Fibroblast of mammary gland (primary cell): ENCODE measurements at regions not wholly inside any gene's neighbourhood (a gene's known extent, or its start where the extent isn't known, plus 50 kb on each side); places are given as distances from the start of the nearest gene placed in this dataset.
"Not testable (repeated sequence)": the region's sequence is repeated elsewhere in the genome, so short reads cannot be mapped to it uniquely, and the experiment has no call there.

Experiments
- DNase-seq: peaks from one replicate; pipeline ENCODE4 v3.0.0-alpha.2; 2010; ENCODE audit warnings: low read depth
- H3K4me3 ChIP-seq: 2 replicates; pipeline ENCODE4 v1.5.1; 2011; ENCODE audit warnings: low read depth, mild to moderate bottlenecking, low read length, moderate library complexity; ENCODE audit not compliant: control insufficient read depth
- TF ChIP-seq, protein P1 (sequence below): conservative IDR thresholded peaks from 2 replicates; pipeline ENCODE4 v1.5.1; 2011; ENCODE audit warnings: low read depth, low read length, inconsistent platforms; ENCODE audit not compliant: control insufficient read depth, insufficient read depth

DNA sequence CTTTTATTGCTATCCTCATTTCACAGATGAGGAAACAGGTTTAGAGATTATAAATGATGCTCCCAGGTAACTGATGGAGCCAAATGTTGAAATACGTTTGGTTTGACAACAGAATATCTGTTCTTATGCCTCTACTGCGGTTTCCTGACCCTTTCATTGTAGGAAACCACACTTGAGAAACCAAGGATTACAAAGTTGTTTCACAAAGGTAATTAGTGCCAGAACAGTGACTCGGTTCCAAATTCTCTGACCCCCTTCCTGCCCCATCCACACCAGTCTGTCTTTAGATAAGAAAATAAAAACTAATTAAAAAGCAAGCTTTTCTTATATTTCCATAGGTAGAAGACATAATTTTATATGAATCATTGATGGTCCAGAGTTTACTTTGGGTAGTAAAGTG lies 393.7 kb upstream of the MBL2 start:
- TF ChIP-seq, protein P1, sequence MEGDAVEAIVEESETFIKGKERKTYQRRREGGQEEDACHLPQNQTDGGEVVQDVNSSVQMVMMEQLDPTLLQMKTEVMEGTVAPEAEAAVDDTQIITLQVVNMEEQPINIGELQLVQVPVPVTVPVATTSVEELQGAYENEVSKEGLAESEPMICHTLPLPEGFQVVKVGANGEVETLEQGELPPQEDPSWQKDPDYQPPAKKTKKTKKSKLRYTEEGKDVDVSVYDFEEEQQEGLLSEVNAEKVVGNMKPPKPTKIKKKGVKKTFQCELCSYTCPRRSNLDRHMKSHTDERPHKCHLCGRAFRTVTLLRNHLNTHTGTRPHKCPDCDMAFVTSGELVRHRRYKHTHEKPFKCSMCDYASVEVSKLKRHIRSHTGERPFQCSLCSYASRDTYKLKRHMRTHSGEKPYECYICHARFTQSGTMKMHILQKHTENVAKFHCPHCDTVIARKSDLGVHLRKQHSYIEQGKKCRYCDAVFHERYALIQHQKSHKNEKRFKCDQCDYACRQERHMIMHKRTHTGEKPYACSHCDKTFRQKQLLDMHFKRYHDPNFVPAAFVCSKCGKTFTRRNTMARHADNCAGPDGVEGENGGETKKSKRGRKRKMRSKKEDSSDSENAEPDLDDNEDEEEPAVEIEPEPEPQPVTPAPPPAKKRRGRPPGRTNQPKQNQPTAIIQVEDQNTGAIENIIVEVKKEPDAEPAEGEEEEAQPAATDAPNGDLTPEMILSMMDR, result no peak
- no peak overlapping the region for H3K4me3 ChIP-seq
- no peak for DNase-seq

DNA sequence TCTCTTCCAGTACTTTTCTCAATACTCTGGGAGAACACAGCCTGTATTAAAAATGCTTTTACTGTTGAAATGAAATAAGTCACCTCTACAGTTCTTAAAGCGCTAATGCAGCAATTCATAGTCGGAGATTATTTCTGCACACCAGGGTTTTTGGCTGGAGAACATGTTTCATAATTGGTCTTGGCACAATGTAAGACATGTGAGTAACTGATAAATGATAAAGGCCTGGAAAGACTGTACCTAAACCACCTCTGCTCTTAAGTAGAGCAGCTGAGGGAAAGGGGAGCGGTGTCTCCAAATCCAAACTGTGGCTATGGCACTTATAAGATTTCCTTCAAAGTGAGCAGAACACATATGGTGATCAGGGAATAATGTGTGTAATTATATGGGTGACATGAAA lies 390.3 kb upstream of the MBL2 start:
- DNase-seq, result no peak
- H3K4me3 ChIP-seq, result no peak overlapping the region
- TF ChIP-seq, protein P1, result no peak

DNA sequence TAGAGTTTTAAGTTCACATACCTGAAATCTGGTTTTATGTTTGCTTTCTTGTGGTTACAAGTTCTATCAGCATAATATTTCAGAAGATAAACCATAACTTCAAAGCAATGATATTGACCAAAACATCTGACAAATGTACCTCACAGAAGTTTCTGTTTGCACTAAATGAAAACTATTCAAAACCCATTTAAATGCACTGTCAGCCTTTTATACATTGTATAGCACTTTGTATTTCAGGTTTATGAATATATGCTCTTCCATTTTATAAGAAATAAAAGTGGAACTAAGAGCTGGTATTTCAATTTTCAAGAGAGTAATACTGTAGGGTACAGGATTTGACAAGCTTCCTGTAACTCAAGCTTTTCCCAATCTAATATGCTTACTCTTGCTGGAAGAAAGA lies 388.6 kb upstream of the MBL2 start:
- no peak overlapping the region for H3K4me3 ChIP-seq
- TF ChIP-seq, protein P1, result no peak
- no peak for DNase-seq

DNA sequence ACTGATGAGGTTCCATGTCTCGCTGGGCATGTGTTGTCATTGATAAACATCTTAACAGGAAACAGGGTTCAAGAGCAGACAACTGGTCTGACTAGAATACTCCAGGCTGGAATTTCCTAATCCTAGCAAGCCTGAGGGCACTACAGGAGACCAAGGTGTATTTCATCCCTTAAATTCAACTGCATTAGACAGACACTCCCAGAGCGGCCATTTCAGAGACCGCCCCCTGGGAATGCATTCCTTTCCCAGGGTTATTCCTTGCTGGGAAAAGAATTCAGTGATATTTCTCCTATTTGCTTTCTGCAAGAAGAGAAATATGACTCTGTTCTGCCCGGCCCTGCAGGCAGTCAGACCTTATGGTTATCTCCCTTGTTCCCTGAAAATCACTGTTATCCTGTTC lies 383.1 kb upstream of the MBL2 start:
- H3K4me3 ChIP-seq, DNase-seq: not testable (repeated sequence)

DNA sequence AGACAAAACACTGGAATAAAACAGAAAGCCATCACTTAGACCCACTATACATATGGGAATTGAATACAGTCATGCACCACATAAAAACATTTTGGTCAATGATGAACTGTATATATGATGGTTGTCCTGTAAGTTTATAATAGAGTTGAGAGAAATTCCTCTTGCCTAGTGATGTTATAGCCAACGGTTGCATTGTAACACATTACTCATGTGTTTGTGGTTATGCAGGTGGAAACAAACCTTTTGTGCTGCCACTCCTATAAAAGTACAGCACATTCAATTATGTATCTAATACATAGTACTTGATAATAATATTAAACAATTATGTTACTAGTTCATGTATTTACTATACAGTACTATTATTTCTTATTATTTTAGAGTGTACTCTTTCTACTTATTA lies 381.2 kb upstream of the MBL2 start:
- TF ChIP-seq, protein P1, result no peak
- no peak overlapping the region for H3K4me3 ChIP-seq
- DNase-seq, result no peak

DNA sequence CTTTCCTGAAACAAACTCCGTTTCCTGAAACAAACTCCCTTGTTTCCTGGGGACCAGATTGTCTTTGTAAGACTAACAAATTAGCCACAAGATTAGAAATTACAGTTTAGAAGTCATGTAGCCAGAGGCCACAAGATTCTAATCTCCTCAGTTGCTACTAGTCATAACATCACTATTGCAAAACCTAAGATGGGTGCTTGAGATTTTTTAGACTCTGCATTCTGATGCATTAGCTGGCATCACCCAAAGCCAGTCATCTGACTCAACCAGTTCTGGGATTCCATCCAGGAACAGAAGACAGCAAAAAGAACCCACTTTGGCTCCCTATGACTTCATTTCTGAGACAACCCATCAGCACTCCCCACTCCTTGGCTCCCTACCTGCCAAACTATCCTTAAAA lies 367.9 kb upstream of the MBL2 start:
- no peak for DNase-seq
- TF ChIP-seq, protein P1, result no peak
- H3K4me3 ChIP-seq, result no peak overlapping the region

DNA sequence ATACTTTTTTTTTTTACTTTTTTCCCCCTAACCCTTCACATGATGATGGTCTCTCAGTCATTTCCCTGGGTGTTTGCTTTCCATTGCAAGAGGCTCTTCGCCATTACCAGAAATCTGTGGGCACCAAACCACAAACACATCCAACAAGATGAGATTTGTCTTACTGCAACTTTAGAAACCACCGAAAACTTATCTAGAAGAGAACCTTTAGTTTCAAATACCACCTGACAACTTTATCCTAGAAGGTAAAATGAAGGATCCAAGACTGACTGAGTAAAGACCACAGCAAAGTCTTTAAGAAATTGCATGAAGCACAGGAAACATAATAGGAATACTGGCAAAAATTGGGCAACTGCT lies 363.3 kb upstream of the MBL2 start:
- DNase-seq, result no peak
- TF ChIP-seq, protein P1, result no peak
- no peak overlapping the region for H3K4me3 ChIP-seq
